ENCODE measurements at regions not wholly inside any gene's neighbourhood (a gene's known extent, or its start where the extent isn't known, plus 50 kb on each side); places are given as distances from the start of the nearest gene placed in this dataset.

DNA sequence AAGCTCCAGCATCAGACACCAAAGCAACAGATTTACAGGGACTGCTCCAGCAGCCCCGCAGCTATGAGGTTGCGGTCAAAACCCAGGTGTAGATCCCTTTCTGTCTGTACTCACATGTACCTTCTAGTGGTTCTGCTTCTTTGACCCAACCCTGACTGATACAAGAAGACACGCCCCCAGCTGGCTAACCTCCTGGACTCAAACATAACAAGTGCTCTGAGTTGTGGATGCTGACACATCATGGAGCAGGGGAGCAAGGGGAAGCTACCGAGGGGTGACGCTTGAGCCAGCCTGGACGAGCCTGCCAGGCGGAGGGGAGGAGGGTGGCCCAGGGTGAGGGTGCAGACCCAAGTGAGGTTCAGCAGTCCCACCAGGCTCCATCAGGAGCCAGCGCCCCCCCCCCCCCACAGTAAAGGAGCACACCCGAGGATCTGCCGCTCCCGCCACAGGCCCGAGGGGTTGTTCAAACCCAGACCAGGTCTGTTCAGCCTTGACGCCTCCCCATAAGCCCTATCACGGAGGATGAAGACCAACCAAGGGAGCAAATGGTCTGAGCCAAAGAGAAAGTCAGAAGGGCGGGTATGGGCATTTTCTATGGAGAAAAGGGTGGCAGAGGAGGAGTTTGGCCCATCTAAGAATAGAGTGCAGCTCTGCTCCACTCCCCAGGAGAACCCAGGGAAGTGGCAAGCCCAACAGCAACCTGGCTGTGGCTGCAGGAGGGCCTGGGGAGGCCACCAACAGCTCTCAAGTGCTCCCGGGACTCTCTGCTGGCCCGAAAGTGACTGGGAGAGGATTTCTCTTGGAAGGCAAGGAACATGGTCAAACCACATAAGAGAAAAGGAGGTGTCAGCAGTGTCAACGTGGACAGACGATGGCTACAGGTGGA lies 229.4 kb downstream of the BCL11B start:
- TF ChIP-seq, protein P1, sequence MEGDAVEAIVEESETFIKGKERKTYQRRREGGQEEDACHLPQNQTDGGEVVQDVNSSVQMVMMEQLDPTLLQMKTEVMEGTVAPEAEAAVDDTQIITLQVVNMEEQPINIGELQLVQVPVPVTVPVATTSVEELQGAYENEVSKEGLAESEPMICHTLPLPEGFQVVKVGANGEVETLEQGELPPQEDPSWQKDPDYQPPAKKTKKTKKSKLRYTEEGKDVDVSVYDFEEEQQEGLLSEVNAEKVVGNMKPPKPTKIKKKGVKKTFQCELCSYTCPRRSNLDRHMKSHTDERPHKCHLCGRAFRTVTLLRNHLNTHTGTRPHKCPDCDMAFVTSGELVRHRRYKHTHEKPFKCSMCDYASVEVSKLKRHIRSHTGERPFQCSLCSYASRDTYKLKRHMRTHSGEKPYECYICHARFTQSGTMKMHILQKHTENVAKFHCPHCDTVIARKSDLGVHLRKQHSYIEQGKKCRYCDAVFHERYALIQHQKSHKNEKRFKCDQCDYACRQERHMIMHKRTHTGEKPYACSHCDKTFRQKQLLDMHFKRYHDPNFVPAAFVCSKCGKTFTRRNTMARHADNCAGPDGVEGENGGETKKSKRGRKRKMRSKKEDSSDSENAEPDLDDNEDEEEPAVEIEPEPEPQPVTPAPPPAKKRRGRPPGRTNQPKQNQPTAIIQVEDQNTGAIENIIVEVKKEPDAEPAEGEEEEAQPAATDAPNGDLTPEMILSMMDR (conservative IDR thresholded peaks at IDR 0.05) = no peak
- no peak overlapping the region for H3K27ac ChIP-seq

DNA sequence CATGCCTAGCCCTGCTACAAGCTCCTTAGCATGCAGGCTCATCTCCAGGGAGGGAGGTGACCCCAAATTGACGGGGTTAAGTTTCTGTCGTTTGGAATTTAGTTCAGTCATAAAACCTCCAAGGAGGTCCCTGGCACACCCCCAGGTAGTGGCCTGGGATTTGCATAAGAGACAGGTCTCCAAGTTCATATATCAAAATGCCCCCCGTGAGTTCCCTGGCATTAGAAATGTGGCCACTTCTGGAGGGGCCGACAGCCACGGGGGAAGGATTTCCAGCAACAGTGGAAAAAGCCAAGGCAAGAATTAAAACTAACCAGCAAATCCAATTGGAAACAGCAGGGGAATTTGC lies 228.8 kb downstream of the BCL11B start:
- TF ChIP-seq, protein P1 (conservative IDR thresholded peaks at IDR 0.05) = no peak
- H3K27ac ChIP-seq = no peak overlapping the region

DNA sequence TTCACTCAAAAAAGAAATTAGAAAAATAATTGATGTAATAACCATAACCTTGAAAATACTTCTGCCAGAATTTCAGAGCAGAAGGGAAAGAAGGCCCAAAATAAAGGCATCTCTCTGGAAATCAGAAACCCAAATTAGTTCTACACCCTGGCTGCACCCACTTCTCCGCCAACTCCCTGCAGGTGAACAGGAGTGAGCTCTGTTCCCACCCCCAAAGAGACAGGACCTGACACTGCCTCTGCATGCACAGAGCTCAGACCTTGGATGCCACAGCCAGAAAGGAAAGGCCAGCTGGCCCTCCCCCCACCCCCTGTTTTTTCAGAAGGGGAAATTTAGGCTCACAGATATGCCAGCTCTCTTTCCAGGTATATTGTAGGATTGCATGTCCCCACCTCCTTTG lies 228.2 kb downstream of the BCL11B start:
- TF ChIP-seq, protein P1 (conservative IDR thresholded peaks at IDR 0.05) = no peak
- no peak overlapping the region for H3K27ac ChIP-seq

DNA sequence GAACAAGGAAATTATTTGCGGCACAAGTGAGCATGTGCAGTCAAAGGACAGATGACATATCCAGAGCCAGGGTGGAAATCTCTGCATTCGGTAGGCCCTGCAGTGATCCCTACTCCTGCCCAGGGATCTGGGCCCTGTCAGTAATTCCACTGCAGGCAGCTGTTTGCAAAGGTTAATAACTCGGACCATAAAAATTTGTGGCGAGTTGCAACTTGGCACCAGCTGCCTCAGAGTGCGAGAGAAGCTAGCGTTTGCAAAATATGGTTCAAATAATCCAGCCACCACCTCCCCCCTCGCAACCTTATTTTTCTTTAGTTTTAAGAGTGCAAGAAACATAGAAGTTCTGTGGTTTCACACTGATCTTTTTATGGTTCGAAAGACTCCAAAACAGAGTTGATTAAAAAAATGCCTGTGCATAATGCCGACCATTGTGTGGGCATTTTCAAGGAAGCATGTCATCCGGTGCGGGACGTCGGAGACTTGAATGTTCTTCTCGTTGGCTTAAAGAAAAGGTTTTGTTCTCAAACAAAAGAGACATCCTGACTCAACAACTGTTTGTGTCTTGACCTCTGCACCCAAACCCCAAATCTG lies 224.5 kb downstream of the BCL11B start:
- TF ChIP-seq, protein P1 (conservative IDR thresholded peaks at IDR 0.05) = no peak
- H3K27ac ChIP-seq = no peak overlapping the region

DNA sequence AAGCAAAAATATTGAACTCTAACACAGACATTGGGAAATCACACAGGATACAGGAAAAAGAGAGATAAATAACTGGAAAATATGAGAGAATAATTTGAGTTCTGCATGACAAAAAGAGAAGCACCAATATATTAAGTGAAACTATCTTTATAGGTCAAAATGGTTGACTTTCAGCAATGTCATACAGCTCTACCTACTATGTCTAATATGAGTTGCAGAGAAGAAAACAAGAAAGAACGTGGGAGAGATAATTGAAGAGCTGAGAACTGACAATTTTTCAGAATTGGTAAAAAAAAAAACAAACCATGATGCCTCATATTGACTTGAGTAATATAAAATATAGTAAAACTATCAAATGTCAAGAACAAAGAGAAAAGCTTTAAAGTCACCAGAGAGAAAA lies 221.7 kb downstream of the BCL11B start:
- TF ChIP-seq, protein P1 (conservative IDR thresholded peaks at IDR 0.05) = no peak
- H3K27ac ChIP-seq = no peak overlapping the region

DNA sequence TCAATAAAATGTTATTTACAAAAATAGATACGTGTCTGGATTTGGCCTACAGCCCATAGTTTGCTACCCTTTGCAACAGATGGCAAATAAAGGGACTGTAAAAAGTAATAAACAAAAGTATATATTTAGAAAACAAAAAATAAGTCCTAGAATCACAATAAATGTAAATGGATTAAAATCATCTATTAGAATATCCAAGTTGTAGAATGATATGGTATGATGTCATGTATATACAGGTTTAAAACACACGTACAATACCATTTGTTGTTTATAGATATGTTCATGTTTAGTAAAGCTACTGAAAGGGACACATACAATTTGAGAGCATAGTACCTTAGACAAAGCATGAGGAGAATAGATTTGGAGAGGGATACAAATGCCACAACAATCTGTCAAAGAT lies 219.5 kb downstream of the BCL11B start:
- TF ChIP-seq, protein P1 (conservative IDR thresholded peaks at IDR 0.05) = no peak
- no peak overlapping the region for H3K27ac ChIP-seq

DNA sequence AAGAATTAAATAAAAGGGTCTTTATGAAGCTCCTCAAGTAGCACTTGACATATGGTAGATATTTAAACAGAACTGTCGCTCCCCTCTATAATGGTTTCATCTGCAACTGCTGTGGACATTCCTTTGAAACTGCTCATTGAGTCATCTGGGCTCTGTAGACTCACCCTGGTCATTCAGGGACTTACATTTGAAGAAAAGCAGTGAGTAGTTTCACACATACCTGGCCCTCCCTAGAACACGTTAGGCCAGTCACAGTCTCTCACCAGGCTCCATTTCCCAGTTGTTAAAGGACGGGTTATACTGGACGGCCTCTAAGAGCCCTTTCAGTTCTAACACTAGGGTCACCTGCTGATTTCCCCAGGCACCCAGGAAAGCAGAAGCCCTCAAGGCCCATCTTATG lies 217.0 kb downstream of the BCL11B start:
- no peak overlapping the region for H3K27ac ChIP-seq
- TF ChIP-seq, protein P1 (conservative IDR thresholded peaks at IDR 0.05) = no peak
